Posterior vena cava (tissue), 2 donors: ENCODE measurements at regions not wholly inside any gene's neighbourhood (a gene's known extent, or its start where the extent isn't known, plus 50 kb on each side); places are given as distances from the start of the nearest gene placed in this dataset.

Experiments used
- DNase-seq: peaks from one replicate; pipeline ENCODE4 v3.0.0-alpha.2; 2020; ENCODE audit warnings: low spot score
- intact Hi-C, 2 donors: fragments of 100-400 bp; cut with DNase I; formaldehyde crosslinking; loops; one replicate each; pipeline versions ENCODE4 v1.14.1 to v1.14.2; 2022 to 2023
- donor health status: DM: yes; HTN: yes; CAD: no.
- donor health status: DM: yes; HTN: yes; CAD: no.

GRCh38 chr10:111974325-111974724 is 209.2 kb downstream of the GPAM start:
- intact Hi-C loops = no loop called here
- no peak for DNase-seq

- no peak for DNase-seq
- intact Hi-C loops = no loop called here
Measured at GRCh38 chr10:111976557-111976956, 207.0 kb downstream of the GPAM start.

GRCh38 chr10:111984057-111984456 is 199.5 kb downstream of the GPAM start:
- DNase-seq = no peak
- intact Hi-C loops = no loop called here

GRCh38 chr10:111986079-111986478 is 197.5 kb downstream of the GPAM start:
- no peak for DNase-seq
- intact Hi-C loops = no loop called here

GRCh38 chr10:111988646-111989045 is 194.9 kb downstream of the GPAM start:
- no peak for DNase-seq

GRCh38 chr10:111989136-111989911 is 194.2 kb downstream of the GPAM start:
- DNase-seq = no peak
- intact Hi-C loops = no loop called here

More at GRCh38 chr10:111988646-111989045, 194.9 kb downstream of the GPAM start:
- intact Hi-C loops = no loop called here

- no peak for DNase-seq
- intact Hi-C loops = no loop called here
Measured at GRCh38 chr10:111990734-111991133, 192.8 kb downstream of the GPAM start.

- no peak for DNase-seq
- intact Hi-C loops = no loop called here
Measured at GRCh38 chr10:111993321-111993720, 190.2 kb downstream of the GPAM start.

GRCh38 chr10:111993872-111994426 is 189.6 kb downstream of the GPAM start:
- DNase-seq = no peak
- intact Hi-C loops = no loop called here

GRCh38 chr10:111996103-111996502 is 187.5 kb downstream of the GPAM start:
- intact Hi-C loops = no loop called here

GRCh38 chr10:111998728-111999127 is 184.8 kb downstream of the GPAM start:
- DNase-seq = no peak
- intact Hi-C loops = no loop called here

More at GRCh38 chr10:111996103-111996502, 187.5 kb downstream of the GPAM start:
- DNase-seq = no peak

- intact Hi-C loops = no loop called here
- no peak for DNase-seq
Measured at GRCh38 chr10:111999205-111999914, 184.2 kb downstream of the GPAM start.

GRCh38 chr10:111999915-112000302 is 183.7 kb downstream of the GPAM start:
- no peak for DNase-seq
- intact Hi-C loops = no loop called here

GRCh38 chr10:112000466-112000865 is 183.1 kb downstream of the GPAM start:
- DNase-seq = no peak
- intact Hi-C loops = no loop called here

- intact Hi-C loops = no loop called here
- no peak for DNase-seq
Measured at GRCh38 chr10:112002206-112002605, 181.4 kb downstream of the GPAM start.

- intact Hi-C loops = no loop called here
Measured at GRCh38 chr10:112004075-112004474, 179.5 kb downstream of the GPAM start.

GRCh38 chr10:112005044-112005443 is 178.5 kb downstream of the GPAM start:
- intact Hi-C loops = no loop called here
- DNase-seq = no peak

More at GRCh38 chr10:112004075-112004474, 179.5 kb downstream of the GPAM start:
- DNase-seq = no peak

GRCh38 chr10:112006407-112006806 is 177.2 kb downstream of the GPAM start:
- intact Hi-C loops = no loop called here
- no peak for DNase-seq

- DNase-seq = no peak
- intact Hi-C loops = no loop called here
Measured at GRCh38 chr10:112006831-112007230, 176.7 kb downstream of the GPAM start.

- DNase-seq = no peak
- intact Hi-C loops = no loop called here
Measured at GRCh38 chr10:112022196-112022595, 161.4 kb downstream of the GPAM start.

- no peak for DNase-seq
- intact Hi-C loops = no loop called here
Measured at GRCh38 chr10:112024079-112024478, 159.5 kb downstream of the GPAM start.
